ENCODE measurements at regions not wholly inside any gene's neighbourhood (a gene's known extent, or its start where the extent isn't known, plus 50 kb on each side); places are given as distances from the start of the nearest gene placed in this dataset.

DNA sequence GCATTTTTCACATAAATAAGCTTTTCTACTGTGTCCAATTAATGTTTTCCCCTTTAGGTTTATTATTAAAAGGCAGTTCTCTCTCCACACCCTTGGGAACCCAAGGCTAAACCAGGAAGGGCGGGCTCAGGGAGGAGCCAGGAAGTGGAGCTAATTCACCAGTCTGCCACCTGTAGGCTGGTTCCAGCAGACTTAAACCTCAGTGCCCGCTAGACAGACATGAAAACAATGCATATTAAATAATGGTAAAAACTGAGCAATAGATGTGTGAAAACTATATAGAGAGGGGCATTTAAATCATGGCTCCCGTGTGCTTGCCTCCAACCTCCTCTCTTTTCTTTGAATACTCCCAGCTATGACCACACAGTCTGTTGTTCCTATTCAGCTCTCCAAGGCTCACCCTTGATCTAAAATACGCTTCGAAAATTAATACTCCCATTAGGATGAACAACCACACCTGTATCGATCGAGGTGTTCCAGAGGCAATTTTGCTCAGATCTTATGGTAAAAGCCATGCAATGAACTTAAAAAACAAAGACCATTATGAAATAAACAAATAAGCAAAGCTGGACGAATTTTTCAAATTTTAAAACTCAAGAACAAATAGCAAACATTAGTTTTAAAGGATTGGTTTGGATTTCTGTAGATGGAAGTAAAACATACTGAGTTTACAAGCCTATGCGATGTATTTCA is 253.3 kb downstream of the TJP1 start:
- no peak for TF ChIP-seq POLR2AphosphoS5 (IDR thresholded peaks at IDR 0.05)
- TF ChIP-seq, protein P1, sequence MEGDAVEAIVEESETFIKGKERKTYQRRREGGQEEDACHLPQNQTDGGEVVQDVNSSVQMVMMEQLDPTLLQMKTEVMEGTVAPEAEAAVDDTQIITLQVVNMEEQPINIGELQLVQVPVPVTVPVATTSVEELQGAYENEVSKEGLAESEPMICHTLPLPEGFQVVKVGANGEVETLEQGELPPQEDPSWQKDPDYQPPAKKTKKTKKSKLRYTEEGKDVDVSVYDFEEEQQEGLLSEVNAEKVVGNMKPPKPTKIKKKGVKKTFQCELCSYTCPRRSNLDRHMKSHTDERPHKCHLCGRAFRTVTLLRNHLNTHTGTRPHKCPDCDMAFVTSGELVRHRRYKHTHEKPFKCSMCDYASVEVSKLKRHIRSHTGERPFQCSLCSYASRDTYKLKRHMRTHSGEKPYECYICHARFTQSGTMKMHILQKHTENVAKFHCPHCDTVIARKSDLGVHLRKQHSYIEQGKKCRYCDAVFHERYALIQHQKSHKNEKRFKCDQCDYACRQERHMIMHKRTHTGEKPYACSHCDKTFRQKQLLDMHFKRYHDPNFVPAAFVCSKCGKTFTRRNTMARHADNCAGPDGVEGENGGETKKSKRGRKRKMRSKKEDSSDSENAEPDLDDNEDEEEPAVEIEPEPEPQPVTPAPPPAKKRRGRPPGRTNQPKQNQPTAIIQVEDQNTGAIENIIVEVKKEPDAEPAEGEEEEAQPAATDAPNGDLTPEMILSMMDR (IDR thresholded peaks at IDR 0.05): peak in 1 of 4 experiments; percentile 8

Data from sigmoid colon (tissue), 4 donors.